ENCODE measurements at regions not wholly inside any gene's neighbourhood (a gene's known extent, or its start where the extent isn't known, plus 50 kb on each side); places are given as distances from the start of the nearest gene placed in this dataset.

- H3K18ac ChIP-seq (ENCODE audit: low read depth, low read length) = no peak overlapping the region
- dilution Hi-C loops (cut with HindIII; ENCODE audit: low sequenced_read_pairs, unreplicated experiment) (no loop called here), in situ Hi-C loops (cut with MboI; ENCODE audit: low sequenced_read_pairs) (no loop called here), intact Hi-C loops (cut with micrococcal nuclease) (no loop called here)
- H3K9me3 ChIP-seq (ENCODE audit: control insufficient read depth, insufficient read depth, low read length) = no peaks in the 10 kb centered on the region
- no peak overlapping the region for H2BK5ac ChIP-seq (ENCODE audit: low read depth, low read length, poor library complexity, severe bottlenecking)
- no peak overlapping the region for H3K9ac ChIP-seq (ENCODE audit: low read depth, low read length)
- no peaks in the 10 kb centered on the region for H4K20me1 ChIP-seq (ENCODE audit: insufficient read depth, low read length)
- ChIA-PET POLR2A (ENCODE audit: unreplicated experiment) (no interaction called here), CTCF (no interaction called here)
- no CpG with 5 or more reads among the region's 1 CpG for WGBS, 2 experiments (ENCODE audit: extremely low coverage in 2 of 2, insufficient read length in 1 of 2)
- no peak overlapping the region for H3K23ac ChIP-seq (ENCODE audit: low read depth, low read length)
- peaks cover 2% of the 10 kb centered on the region; the same call in 1 of the 2 replicates for H3K9me1 ChIP-seq (ENCODE audit: insufficient read depth, low read length)
- ATAC-seq (ENCODE audit: low read depth) = no peak
- no peak overlapping the region for H4K5ac ChIP-seq (ENCODE audit: low read depth, low read length)
- no peak overlapping the region for H2AK5ac ChIP-seq (ENCODE audit: low read depth, low read length)
- peaks cover 5% of the 10 kb centered on the region for H3K4me1 ChIP-seq (ENCODE audit: control insufficient read depth, insufficient read depth, low read length)
- no peak overlapping the region for H3K27ac ChIP-seq (ENCODE audit: insufficient read depth, low read length)
- H2AK9ac ChIP-seq (replicated peaks; ENCODE audit: low read depth, low read length, poor library complexity) = no peak overlapping the region
- TF ChIP-seq CHD1 (IDR thresholded peaks at IDR 0.05; ENCODE audit: low read depth, low read length) (no peak), MAFK (IDR thresholded peaks at IDR 0.05; ENCODE audit: low read depth, low read length) (no peak), NFE2L2 (IDR thresholded peaks at IDR 0.05; ENCODE audit: low read depth, low read length) (no peak), RCOR1 (IDR thresholded peaks at IDR 0.05; ENCODE audit: insufficient replicate concordance, low read length) (no peak), FOS (IDR thresholded peaks at IDR 0.05; ENCODE audit: low read depth, low read length) (no peak), MAZ (IDR thresholded peaks at IDR 0.05; ENCODE audit: borderline replicate concordance, low read depth, low read length) (no peak), POLR2A (IDR thresholded peaks at IDR 0.05; ENCODE audit: low read depth, low read length) (no peak), BHLHE40 (IDR thresholded peaks at IDR 0.05; ENCODE audit: low read depth, low read length) (no peak), RFX5 (IDR thresholded peaks at IDR 0.05; ENCODE audit: low read depth, low read length) (no peak), RAD21 (IDR thresholded peaks at IDR 0.05; ENCODE audit: low read length) (no peak), SMC3 (IDR thresholded peaks at IDR 0.05; ENCODE audit: low read depth, low read length) (no peak), CEBPB (IDR thresholded peaks at IDR 0.05; ENCODE audit: low read depth, low read length) (no peak), ELK1 (IDR thresholded peaks at IDR 0.05; ENCODE audit: borderline replicate concordance, low read depth, low read length) (no peak), MXI1 (IDR thresholded peaks at IDR 0.05; ENCODE audit: borderline replicate concordance, low read depth, low read length) (no peak)
- TF ChIP-seq, protein P1, sequence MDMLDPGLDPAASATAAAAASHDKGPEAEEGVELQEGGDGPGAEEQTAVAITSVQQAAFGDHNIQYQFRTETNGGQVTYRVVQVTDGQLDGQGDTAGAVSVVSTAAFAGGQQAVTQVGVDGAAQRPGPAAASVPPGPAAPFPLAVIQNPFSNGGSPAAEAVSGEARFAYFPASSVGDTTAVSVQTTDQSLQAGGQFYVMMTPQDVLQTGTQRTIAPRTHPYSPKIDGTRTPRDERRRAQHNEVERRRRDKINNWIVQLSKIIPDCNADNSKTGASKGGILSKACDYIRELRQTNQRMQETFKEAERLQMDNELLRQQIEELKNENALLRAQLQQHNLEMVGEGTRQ (IDR thresholded peaks at IDR 0.05; ENCODE audit: low read depth, low read length) = no peak
- TF ChIP-seq, protein P2, sequence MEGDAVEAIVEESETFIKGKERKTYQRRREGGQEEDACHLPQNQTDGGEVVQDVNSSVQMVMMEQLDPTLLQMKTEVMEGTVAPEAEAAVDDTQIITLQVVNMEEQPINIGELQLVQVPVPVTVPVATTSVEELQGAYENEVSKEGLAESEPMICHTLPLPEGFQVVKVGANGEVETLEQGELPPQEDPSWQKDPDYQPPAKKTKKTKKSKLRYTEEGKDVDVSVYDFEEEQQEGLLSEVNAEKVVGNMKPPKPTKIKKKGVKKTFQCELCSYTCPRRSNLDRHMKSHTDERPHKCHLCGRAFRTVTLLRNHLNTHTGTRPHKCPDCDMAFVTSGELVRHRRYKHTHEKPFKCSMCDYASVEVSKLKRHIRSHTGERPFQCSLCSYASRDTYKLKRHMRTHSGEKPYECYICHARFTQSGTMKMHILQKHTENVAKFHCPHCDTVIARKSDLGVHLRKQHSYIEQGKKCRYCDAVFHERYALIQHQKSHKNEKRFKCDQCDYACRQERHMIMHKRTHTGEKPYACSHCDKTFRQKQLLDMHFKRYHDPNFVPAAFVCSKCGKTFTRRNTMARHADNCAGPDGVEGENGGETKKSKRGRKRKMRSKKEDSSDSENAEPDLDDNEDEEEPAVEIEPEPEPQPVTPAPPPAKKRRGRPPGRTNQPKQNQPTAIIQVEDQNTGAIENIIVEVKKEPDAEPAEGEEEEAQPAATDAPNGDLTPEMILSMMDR (conservative IDR thresholded peaks at IDR 0.05; ENCODE audit: low read depth, low read length) = no peak
- H2BK15ac ChIP-seq (ENCODE audit: low read depth, low read length) = no peak overlapping the region
- no peaks in the 10 kb centered on the region for H3K36me3 ChIP-seq (ENCODE audit: control insufficient read depth, insufficient read depth, low read length)
- no peaks in the 10 kb centered on the region for H3K79me1 ChIP-seq (ENCODE audit: low read depth in 1 of 2, low read length in 2 of 2)
- no peak overlapping the region for H3K4ac ChIP-seq (ENCODE audit: low read depth, low read length)
- H3K4me3 ChIP-seq (ENCODE audit: insufficient read depth, low read depth, low read length) = no peak overlapping the region
- no peak overlapping the region for H2AFZ ChIP-seq (replicated peaks; ENCODE audit: low read length, poor library complexity)
- no peaks in the 10 kb centered on the region for H3K27me3 ChIP-seq (ENCODE audit: control insufficient read depth, insufficient read depth, low read length)
- H3K14ac ChIP-seq (replicated peaks; ENCODE audit: low read depth, low read length) = no peak overlapping the region
- DNase-seq = no peak
- H3K56ac ChIP-seq (ENCODE audit: extremely low read depth, insufficient read depth, low read length) = no peak overlapping the region
- H4K8ac ChIP-seq (ENCODE audit: low read depth in 2 of 2, low read length in 2 of 2) = no peak overlapping the region
- H3K4me2 ChIP-seq (ENCODE audit: low read depth, low read length) = no peak overlapping the region
- no TSS peak for BruUV-seq (replicated peaks)
- H2BK120ac ChIP-seq (ENCODE audit: low read depth, low read length) = no peak overlapping the region
- no peak overlapping the region for H2BK20ac ChIP-seq (ENCODE audit: low read depth, low read length)
- H4K91ac ChIP-seq (ENCODE audit: insufficient read depth, low read depth, low read length) = no peak overlapping the region
These were observed 151.9 kb downstream of the TLR5 start for GRCh38 chr1:222991177-222991576.
